Activated CD4-positive, alpha-beta T cell treated with anti-CD3 and anti-CD28 coated beads, Interleukin-2, amount 10 ng/mL, durations not matched to agents 7 days and 5 days (primary cell): ENCODE measurements at regions not wholly inside any gene's neighbourhood (a gene's known extent, or its start where the extent isn't known, plus 50 kb on each side); places are given as distances from the start of the nearest gene placed in this dataset.

Experiments used
- CTCF ChIA-PET: fragments of 350-600 bp; sonication (Branson Sonifier 250); formaldehyde crosslinking; loops from one replicate; lab custom pipeline; 2021; ENCODE audit warnings: antibody characterized with exemption; lab: Charles Lee
- POLR2A ChIA-PET: fragments of 350-600 bp; sonication (Branson Sonifier 250); formaldehyde crosslinking; loops from one replicate; lab custom pipeline; 2021; ENCODE audit warnings: antibody characterized with exemption; lab: Charles Lee
- DNase-seq: peaks from one replicate; pipeline ENCODE4 v3.0.0-alpha.2; 2020
- H3K27ac Mint-ChIP-seq: one replicate; pipeline ENCODE4 v1.8.0; 2021; ENCODE audit warnings: mild to moderate bottlenecking, moderate library complexity, mixed read lengths
- H3K27me3 Mint-ChIP-seq: one replicate; pipeline ENCODE4 v1.8.0; 2021; ENCODE audit warnings: mixed read lengths
- H3K36me3 Mint-ChIP-seq: one replicate; pipeline ENCODE4 v1.8.0; 2021; ENCODE audit warnings: low read depth, mixed read lengths
- H3K4me1 Mint-ChIP-seq: one replicate; pipeline ENCODE4 v1.8.0; 2021; ENCODE audit warnings: mixed read lengths
- H3K4me3 Mint-ChIP-seq: one replicate; pipeline ENCODE4 v1.8.0; 2021; ENCODE audit warnings: mild to moderate bottlenecking, moderate library complexity, mixed read lengths
- H3K9me3 Mint-ChIP-seq: one replicate; pipeline ENCODE4 v1.8.0; 2021; ENCODE audit warnings: mixed read lengths

DNA sequence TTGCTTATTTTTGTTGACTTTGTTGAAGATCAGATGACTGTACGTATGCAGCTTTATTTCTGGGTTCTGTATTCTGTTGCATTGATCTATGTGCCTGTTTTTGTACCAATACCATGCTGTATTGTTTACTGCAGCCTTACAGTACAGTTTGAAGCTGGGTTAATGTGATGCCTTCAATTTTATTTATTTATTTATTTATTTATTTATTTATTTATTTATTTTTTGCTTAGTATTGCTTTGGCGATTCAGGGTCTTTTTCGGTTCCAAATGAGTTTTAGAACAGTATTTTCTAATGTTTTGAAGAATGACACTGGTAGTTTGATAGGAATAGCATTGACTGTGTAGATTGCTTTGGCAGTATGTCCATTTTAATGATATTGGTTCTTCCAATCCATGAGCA is 210.3 kb downstream of the EPM2A start:
- H3K9me3 Mint-ChIP-seq, result peaks cover 8% of the 10 kb centered on the region
- no peak overlapping the region for H3K4me3 Mint-ChIP-seq
- no peak overlapping the region for H3K27ac Mint-ChIP-seq
- ChIA-PET CTCF (no interaction called here), POLR2A (no interaction called here)
- H3K4me1 Mint-ChIP-seq, result no peaks in the 10 kb centered on the region
- H3K36me3 Mint-ChIP-seq, result no peaks in the 10 kb centered on the region
- no peak for DNase-seq
- H3K27me3 Mint-ChIP-seq, result peaks cover 2% of the 10 kb centered on the region

GRCh38 chr6:145529582-145529981 is 205.7 kb downstream of the EPM2A start:
- no peak overlapping the region for H3K27ac Mint-ChIP-seq
- H3K36me3 Mint-ChIP-seq, result no peaks in the 10 kb centered on the region
- DNase-seq, result no peak
- H3K9me3 Mint-ChIP-seq, result peaks cover 8% of the 10 kb centered on the region
- no peaks in the 10 kb centered on the region for H3K4me1 Mint-ChIP-seq
- H3K27me3 Mint-ChIP-seq, result peaks cover 2% of the 10 kb centered on the region
- ChIA-PET POLR2A (no interaction called here), CTCF (no interaction called here)
- H3K4me3 Mint-ChIP-seq, result no peak overlapping the region

- Mint-ChIP-seq H3K9me3 (peaks cover 8% of the 10 kb centered on the region), H3K4me3 (no peak overlapping the region), H3K27ac (no peak overlapping the region), H3K27me3 (peaks cover 2% of the 10 kb centered on the region), H3K4me1 (no peaks in the 10 kb centered on the region), H3K36me3 (no peaks in the 10 kb centered on the region)
- ChIA-PET CTCF (no interaction called here), POLR2A (no interaction called here)
- DNase-seq, result no peak
Observed at GRCh38 chr6:145530454-145530853, 204.9 kb downstream of the EPM2A start.

- Mint-ChIP-seq H3K4me1 (no peaks in the 10 kb centered on the region), H3K9me3 (peaks cover 4% of the 10 kb centered on the region), H3K36me3 (no peaks in the 10 kb centered on the region), H3K27me3 (peaks cover 2% of the 10 kb centered on the region), H3K4me3 (no peak overlapping the region), H3K27ac (no peak overlapping the region)
- POLR2A ChIA-PET, result no interaction called here
- DNase-seq, result no peak
- CTCF ChIA-PET, result no interaction called here
Observed at GRCh38 chr6:145531032-145531431, 204.3 kb downstream of the EPM2A start.

DNA sequence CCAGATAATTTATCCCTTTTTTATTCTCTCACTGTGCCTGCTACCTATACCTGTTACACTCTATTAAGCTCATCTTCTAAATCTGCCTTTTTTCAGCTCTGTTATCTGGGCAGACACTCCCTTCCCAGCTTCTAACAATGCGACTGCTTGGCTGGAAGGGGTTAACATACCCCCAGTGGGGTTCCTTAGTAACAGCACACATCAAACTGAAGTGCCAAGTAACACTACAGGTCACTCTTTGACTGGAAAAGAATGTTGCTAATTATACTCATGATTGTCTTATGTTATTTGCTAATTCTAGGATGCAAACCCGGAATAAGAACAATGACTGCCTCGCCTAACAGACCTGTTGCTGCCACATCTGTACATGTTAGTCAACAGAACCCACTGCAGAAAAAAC is 203.5 kb downstream of the EPM2A start:
- no peak for DNase-seq
- peaks cover 2% of the 10 kb centered on the region for H3K27me3 Mint-ChIP-seq
- H3K4me1 Mint-ChIP-seq, result no peaks in the 10 kb centered on the region
- H3K27ac Mint-ChIP-seq, result no peak overlapping the region
- H3K36me3 Mint-ChIP-seq, result no peaks in the 10 kb centered on the region
- ChIA-PET CTCF (no interaction called here), POLR2A (no interaction called here)
- no peak overlapping the region for H3K4me3 Mint-ChIP-seq
- no peaks in the 10 kb centered on the region for H3K9me3 Mint-ChIP-seq

GRCh38 chr6:145532361-145532760 is 203.0 kb downstream of the EPM2A start:
- peaks cover 2% of the 10 kb centered on the region for H3K27me3 Mint-ChIP-seq
- no peaks in the 10 kb centered on the region for H3K9me3 Mint-ChIP-seq
- H3K36me3 Mint-ChIP-seq, result no peaks in the 10 kb centered on the region
- H3K4me1 Mint-ChIP-seq, result no peaks in the 10 kb centered on the region
- DNase-seq, result no peak
- H3K27ac Mint-ChIP-seq, result no peak overlapping the region
- CTCF ChIA-PET, result no interaction called here
- POLR2A ChIA-PET, result no interaction called here
- H3K4me3 Mint-ChIP-seq, result no peak overlapping the region

- H3K4me3 Mint-ChIP-seq, result no peak overlapping the region
- H3K27me3 Mint-ChIP-seq, result no peaks in the 10 kb centered on the region
- H3K4me1 Mint-ChIP-seq, result no peaks in the 10 kb centered on the region
- no peak for DNase-seq
- no peaks in the 10 kb centered on the region for H3K36me3 Mint-ChIP-seq
- H3K9me3 Mint-ChIP-seq, result no peaks in the 10 kb centered on the region
- H3K27ac Mint-ChIP-seq, result no peak overlapping the region
- ChIA-PET CTCF (no interaction called here), POLR2A (no interaction called here)
Observed at GRCh38 chr6:145534989-145535388, 200.3 kb downstream of the EPM2A start.

GRCh38 chr6:145538989-145539388 is 196.3 kb downstream of the EPM2A start:
- ChIA-PET CTCF (no interaction called here), POLR2A (no interaction called here)
- Mint-ChIP-seq H3K27me3 (no peaks in the 10 kb centered on the region), H3K9me3 (no peaks in the 10 kb centered on the region), H3K36me3 (no peaks in the 10 kb centered on the region), H3K4me3 (no peak overlapping the region), H3K27ac (no peak overlapping the region), H3K4me1 (no peaks in the 10 kb centered on the region)
- no peak for DNase-seq

DNA sequence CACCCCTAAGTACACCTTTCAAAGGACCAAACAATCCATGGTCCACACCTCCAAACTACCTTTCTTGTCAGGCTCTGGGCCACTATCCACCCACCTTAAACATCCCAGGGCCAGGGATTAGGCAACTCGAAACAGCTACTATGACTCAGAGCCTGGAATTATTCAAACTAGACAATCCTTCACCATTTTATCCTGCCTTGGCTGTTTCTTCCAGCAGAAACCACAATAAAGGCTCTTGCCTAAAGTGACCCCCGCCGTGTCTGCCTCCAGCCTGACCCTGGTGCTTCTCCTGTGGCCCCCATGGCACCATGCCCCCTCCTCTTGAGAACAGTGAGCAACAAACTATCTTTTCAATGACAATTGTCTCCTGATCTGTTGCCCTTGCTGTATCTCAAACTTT is 195.5 kb downstream of the EPM2A start:
- CTCF ChIA-PET, result interaction anchor here (0.6 kb wide), 1 partner anchor 22 kb away, joined by 3 read pairs; no protein-coding TSS in a partner anchor

GRCh38 chr6:145540741-145541140 is 194.6 kb downstream of the EPM2A start:
- Mint-ChIP-seq H3K27ac (no peak overlapping the region), H3K4me1 (no peaks in the 10 kb centered on the region), H3K36me3 (no peaks in the 10 kb centered on the region), H3K27me3 (no peaks in the 10 kb centered on the region), H3K4me3 (no peak overlapping the region), H3K9me3 (no peaks in the 10 kb centered on the region)
- POLR2A ChIA-PET, result no interaction called here
- CTCF ChIA-PET, result no interaction called here
- no peak for DNase-seq

More for the DNA sequence above, 195.5 kb downstream of the EPM2A start:
- no peaks in the 10 kb centered on the region for H3K4me1 Mint-ChIP-seq
- DNase-seq, result no peak
- no peaks in the 10 kb centered on the region for H3K36me3 Mint-ChIP-seq
- H3K9me3 Mint-ChIP-seq, result no peaks in the 10 kb centered on the region
- no peak overlapping the region for H3K27ac Mint-ChIP-seq
- POLR2A ChIA-PET, result no interaction called here
- no peaks in the 10 kb centered on the region for H3K27me3 Mint-ChIP-seq
- H3K4me3 Mint-ChIP-seq, result no peak overlapping the region

DNA sequence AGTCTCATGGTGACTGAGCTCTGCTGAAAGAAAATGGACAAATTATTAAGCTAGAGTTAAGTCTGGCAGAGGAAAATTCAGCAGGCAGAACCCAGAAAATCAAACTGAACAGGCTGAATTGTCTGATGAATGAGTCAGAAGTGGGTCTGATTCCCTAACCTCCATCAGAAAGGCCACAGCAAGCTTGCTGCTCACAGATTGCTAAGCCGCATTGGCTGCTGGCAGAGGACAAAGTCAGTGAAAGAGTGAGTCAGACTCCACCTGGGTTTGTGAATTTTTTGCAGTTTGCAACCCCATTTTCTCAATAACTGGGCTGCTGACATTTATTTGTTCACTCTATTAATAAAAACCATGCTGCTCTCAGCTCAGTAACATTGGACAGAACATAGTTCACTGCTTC is 191.3 kb downstream of the EPM2A start:
- Mint-ChIP-seq H3K27me3 (no peaks in the 10 kb centered on the region), H3K4me1 (no peaks in the 10 kb centered on the region), H3K36me3 (no peaks in the 10 kb centered on the region), H3K4me3 (no peak overlapping the region), H3K27ac (no peak overlapping the region), H3K9me3 (no peaks in the 10 kb centered on the region)
- ChIA-PET CTCF (no interaction called here), POLR2A (no interaction called here)
- DNase-seq, result no peak

- Mint-ChIP-seq H3K27ac (no peak overlapping the region), H3K4me3 (no peak overlapping the region), H3K27me3 (no peaks in the 10 kb centered on the region), H3K9me3 (no peaks in the 10 kb centered on the region), H3K4me1 (no peaks in the 10 kb centered on the region), H3K36me3 (no peaks in the 10 kb centered on the region)
- POLR2A ChIA-PET, result no interaction called here
- DNase-seq, result no peak
- CTCF ChIA-PET, result no interaction called here
Observed at GRCh38 chr6:145544514-145544913, 190.8 kb downstream of the EPM2A start.

- ChIA-PET CTCF (interaction anchor here (1.1 kb wide), 1 partner anchor 87 kb away, joined by 3 read pairs; no protein-coding TSS in a partner anchor), POLR2A (no interaction called here)
Observed at GRCh38 chr6:145546265-145546664, 189.1 kb downstream of the EPM2A start.

DNA sequence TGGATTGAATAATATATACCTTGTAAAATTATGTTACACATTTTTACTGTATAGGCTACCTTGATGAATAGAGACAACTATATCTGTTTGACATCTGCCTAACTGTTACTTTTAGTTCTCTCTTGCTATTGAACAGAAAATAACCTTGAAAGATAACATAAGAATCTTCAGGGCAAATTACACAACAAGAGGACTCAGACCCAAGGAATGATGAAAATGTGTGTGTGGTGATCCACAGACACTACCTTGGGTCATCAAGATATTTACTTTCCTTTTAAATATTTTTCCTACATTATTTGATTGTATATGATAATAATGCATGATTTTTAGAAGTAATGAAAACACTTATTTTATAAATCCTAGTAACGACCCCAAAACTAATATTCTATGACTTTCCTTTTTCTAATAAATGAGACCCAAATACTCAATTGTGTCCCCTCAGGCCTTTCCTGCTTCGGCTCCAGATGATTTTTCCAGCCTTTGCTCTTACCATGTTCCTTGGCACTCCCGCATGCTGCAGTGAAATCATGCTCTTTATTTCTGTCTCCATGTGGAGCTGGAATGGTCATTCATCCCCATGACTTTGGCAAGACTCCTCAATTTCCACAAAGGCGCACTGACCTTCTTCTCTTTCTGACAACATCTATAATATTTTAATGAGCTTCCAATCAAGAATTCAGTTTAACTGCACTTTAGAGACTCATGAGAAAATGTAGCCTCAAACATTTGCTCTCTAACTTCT is 187.6 kb downstream of the EPM2A start:
- Mint-ChIP-seq H3K27me3 (no peaks in the 10 kb centered on the region), H3K9me3 (no peaks in the 10 kb centered on the region), H3K36me3 (no peaks in the 10 kb centered on the region), H3K4me3 (no peak overlapping the region), H3K27ac (no peak overlapping the region), H3K4me1 (no peaks in the 10 kb centered on the region)
- ChIA-PET CTCF (no interaction called here), POLR2A (no interaction called here)
- no peak for DNase-seq

More at GRCh38 chr6:145546265-145546664, 189.1 kb downstream of the EPM2A start:
- DNase-seq, result no peak
- Mint-ChIP-seq H3K4me1 (no peaks in the 10 kb centered on the region), H3K27ac (no peak overlapping the region), H3K9me3 (no peaks in the 10 kb centered on the region), H3K27me3 (no peaks in the 10 kb centered on the region), H3K4me3 (no peak overlapping the region), H3K36me3 (no peaks in the 10 kb centered on the region)
